NCI-H748 treated with DMSO at 0.1 percent for 48 hours (cell line): ENCODE measurements at regions not wholly inside any gene's neighbourhood (a gene's known extent, or its start where the extent isn't known, plus 50 kb on each side); places are given as distances from the start of the nearest gene placed in this dataset.

Experiments
- DNase-seq: peaks from one replicate; lab custom pipeline; 2025; lab: John Stamatoyannopoulos, UW

DNA sequence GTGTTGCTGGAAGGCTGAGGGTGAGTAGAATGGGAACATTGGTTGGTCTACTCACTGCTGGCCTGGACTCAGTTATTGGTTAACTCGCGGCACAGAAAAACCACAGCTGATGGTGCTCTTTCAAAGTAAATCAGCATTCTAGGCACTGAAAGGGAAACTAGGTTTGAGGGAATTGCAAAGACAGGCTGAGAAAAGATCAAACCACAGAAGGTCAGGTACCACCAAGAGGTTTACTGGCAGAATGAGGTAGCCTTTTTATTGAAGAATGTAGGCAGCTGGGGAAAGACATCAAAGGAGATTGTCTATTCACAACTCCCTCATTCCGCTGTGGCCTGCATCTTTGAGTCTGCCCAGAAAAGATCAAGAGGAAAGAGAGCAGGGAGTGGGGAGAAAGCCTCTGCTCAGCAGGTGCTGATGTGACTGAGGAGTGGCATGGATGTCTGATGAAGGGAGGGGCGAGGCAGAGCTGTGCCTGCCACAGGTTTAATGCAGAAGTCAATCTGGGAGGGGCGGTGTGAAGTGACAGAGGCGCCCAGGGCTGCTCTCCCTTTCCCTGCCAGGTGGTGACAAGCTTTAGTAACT is 255.5 kb downstream of the MAN2A1 start:
- DNase-seq: no peak

DNA sequence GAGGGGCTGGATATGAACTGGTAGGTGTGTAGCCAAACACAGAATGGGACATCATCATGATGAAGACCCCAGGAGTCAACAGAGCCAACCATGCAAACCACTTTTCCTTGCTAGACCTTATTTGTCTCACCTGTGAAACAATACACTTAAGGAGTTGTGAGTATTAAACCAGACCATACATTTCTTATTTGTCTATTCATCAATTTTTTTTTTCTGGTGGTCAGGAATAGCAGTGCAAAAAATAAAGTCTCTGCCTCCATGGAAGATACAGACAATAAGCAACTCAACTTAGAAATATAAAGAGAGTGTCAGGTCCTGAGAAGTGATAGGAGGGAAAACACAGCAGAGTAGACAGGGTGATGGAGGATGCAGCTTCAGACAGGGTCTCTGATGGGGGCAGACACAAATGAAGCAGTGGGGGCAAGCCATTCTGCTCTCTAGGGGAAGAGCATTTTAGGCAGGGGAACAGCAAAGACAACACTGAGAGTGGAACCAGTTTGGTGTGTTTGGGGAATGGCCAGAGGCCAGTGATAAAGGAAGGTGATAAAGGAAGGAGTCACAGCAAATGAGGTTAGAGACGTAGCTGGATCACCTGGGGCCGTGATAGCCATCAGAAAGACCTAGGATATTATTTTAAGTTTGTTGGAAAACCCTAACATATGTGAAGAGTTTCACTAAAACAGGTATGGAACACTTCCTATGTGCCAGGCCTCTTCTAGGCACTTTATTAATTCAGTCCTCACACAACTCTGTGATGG is 256.2 kb downstream of the MAN2A1 start:
- no peak for DNase-seq

DNA sequence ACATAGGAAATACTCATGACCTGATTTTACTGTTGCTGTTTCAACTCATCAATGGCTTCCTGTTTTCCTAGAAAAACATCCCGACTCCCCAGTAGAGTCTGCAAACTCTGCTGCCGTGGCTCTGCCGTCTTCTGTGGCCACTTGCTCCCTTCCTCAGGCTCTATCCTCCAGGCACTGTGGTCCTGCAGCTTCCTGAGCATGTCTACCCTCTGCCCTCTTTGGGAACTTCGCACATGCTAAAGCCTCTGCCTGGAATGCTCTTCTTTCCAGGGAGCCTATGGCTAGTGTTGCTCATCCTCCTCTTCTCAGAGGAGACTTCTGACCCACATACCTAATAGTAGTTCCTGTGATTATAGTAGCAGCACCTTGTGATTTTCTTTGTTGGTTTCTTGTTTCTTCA is 256.9 kb downstream of the MAN2A1 start:
- DNase-seq: no peak

DNA sequence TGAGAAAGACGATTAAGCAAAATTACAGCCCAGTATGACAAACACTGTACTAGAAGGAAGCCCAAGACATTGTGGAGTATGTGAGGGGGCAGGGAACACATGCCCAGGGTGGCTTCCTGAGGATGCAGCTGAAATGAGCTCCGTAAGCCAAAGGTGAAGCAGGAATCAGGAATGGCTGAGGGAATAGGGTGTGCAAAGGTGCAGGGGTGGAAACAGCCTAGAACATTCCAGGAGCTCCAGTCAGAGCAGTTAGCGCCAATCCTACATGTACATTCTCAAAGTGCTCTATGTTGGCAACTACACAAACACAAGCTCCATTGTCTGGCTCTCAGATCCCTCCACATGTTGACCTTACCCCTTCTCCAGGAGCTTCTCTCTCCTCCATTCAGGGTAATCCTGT is 257.9 kb downstream of the MAN2A1 start:
- no peak for DNase-seq

DNA sequence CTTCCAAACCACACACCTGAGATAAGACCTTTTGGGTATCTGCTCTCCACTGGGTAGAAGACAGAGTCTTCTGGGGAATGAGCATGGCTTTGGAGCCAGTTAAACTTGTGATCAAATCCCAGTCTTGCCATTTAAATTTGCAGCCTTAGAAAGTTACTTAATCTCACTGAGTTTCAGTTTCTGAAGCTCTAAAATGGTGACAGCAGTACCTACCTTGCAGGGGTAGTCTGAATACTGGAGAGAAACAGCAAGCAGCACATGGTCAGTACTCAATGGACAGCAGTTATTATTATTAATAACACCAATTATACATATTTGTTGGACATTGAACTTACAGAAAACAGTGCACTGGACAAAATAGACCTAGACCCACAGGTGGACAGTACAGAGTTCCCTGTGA is 260.9 kb downstream of the MAN2A1 start:
- no peak for DNase-seq

DNA sequence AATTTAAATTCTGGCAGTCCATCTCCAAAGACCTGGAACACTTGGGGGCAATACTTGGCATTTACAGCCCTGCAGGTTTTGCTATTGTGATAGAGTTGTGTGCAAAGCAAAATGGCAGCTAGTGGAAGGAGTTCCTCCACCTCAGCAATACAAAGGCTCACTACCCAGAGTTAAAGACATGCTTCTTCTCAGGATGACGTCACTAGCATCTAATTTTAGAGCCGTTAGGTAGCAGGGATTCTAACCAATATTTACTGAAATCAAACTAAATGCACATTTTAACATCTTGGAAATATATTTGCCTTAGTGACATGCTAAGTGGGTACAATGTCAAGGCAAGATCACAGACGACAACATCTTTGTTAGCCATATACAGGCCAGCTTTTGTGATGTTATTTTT is 261.6 kb downstream of the MAN2A1 start:
- DNase-seq: no peak

DNA sequence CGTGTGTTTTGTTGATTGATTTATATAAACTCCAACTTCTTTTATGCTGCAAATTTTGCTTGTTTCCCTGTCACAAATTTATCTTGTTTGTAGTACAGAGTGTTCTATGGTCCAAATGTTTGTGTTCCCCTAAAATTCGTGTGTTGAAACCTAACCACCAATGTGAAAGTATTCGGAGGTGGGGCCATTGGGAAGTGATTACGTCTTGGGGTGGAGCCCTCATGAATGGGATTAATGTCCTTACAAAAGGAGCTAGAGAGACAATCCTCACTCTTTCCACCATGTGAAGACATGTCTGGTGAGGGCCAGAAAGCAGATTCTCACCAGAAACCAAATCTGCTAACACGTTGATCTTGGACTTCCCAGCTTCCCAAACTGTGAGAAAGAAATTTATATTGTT is 262.0 kb downstream of the MAN2A1 start:
- no peak for DNase-seq

DNA sequence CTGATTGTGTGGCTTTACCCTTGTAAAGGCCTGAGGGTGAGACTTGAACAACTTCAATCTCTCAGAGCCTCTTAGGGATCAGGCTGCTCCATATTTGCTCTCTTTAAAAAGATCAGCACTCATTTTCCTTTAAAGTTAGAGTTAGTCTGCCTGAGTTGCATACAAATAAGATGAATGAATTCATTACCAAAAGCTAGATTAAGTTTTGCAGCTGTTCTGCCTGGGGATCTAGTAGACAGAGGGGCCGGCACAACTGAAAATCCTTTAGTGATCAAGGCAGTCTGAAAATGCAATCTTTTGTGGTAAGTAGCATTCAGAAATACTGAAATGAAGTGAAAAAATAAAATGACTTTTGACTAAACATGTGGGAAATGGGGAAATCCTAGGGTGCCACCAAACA is 264.0 kb downstream of the MAN2A1 start:
- DNase-seq: no peak

DNA sequence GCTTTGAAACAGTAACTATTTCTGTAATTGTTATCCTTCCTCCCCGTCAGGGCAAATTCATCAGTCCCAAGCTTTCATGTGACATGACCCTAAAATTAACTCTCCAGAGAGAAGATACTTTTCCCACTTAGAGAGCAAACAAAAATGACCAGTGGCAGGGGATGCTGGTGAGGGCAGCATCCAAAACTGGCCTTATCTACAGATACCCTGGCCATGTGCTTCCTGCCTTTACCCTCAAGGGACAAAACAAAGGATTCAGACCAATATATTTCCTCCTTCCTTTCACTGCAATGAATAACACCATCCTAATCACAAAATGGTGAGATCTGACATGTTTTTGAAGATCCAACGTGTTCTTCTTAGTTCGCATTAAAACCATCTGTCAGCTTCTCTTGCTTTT is 267.2 kb downstream of the MAN2A1 start:
- no peak for DNase-seq

DNA sequence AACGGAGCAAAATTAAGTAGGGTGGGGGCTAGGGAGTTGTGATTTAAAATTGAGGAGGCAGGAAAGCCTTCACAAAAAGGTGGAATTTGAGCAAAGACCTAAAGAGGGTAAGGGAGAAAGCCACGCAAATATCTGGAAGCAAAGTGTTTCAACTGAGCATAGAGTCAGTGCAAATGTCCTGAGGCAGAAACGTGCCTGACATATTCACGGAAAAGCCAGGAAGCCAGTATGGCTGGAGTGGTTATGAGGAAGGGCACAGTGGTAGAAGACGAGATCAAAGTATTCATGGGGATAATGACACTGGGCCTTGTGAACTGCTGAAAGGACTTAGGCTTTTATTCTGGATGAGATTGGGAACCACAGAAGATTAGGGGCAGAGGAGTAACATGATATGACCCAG is 268.4 kb downstream of the MAN2A1 start:
- no peak for DNase-seq

DNA sequence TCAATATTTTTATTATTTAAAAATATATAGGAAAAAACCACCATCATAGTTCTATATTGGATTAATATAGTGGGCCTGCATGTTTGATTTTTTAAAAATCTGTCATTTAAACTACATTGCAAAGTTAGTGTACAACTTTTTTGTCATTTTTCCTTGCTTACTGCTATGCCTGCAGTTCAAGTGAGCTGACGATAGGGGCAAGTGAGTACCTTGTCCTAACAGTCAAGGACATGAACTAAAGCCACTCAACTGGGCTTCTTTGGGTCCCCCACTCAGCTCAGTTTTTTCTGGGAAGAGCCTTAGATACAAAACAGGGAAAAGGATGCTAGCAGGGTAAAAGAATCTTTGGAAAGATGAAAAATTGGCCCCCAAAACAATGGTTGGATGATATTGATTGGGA is 269.9 kb downstream of the MAN2A1 start:
- no peak for DNase-seq

DNA sequence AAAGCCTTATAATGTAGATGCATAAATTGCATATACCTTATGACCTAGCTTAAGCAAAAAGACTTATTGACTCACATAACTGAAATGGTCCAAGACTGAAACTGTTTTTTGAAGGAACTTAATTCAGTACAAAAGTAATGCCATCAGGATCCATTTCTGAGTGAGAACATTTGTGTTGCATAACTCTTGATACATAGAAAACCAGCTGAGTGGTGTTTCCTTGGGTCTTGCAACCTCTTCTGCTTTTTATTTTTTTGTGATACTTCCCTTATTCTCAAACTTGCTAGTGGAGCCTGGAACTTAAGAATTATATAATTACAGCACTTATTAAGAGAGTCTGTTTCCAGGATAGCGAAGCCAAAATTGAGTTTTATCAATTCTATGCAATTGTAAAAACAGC is 272.0 kb downstream of the MAN2A1 start:
- no peak for DNase-seq

DNA sequence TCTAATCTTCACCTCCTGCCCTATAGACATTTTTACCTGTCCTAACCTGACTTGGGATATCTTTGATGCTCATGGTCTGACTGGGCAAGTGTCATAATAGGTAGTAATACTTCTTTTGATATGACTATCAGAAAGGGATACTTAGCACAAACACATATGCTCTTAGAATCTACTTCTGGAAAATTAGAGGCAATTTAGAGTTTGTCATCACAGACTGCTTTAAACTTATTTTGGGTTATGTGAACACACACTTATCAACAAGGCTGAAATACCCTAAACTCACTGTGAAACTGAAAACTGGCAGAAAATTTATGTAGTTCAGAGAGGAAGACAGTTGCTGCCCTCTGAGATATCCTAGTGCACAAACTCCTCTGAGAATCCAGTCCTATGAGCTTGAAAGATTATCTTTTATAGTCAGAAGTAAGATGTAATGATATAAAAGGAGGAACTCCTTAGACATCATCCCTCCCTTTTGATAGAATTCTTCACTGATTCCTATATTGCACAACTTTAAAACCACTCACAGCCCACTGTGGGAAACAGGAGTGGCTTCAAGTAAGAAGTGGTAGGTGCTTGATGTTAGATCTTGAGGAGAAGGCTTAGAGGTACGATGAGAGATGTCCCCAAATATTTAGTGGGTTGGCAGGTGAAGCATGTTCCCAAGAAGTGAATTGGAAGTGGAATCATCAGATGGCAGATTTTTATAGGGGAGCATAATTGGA is 273.3 kb downstream of the MAN2A1 start:
- DNase-seq: no peak

DNA sequence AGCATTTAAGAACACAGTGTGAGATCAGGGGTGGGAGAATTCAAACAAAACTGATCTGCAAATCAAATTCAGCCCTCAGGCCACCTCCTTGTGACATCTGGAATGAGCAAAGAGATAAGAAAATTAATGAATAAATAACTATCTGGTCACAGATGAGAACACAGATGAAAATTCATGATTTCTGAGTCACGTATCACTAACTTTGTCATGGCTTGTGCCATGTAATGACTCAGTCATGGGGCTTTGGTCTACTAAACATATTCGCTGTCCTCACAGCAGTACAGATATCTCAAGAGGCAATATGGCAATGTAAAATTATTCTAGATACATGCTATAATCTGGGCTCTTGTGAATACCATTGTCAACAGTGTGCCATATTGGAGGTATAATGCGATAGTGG is 274.4 kb downstream of the MAN2A1 start:
- DNase-seq: no peak

DNA sequence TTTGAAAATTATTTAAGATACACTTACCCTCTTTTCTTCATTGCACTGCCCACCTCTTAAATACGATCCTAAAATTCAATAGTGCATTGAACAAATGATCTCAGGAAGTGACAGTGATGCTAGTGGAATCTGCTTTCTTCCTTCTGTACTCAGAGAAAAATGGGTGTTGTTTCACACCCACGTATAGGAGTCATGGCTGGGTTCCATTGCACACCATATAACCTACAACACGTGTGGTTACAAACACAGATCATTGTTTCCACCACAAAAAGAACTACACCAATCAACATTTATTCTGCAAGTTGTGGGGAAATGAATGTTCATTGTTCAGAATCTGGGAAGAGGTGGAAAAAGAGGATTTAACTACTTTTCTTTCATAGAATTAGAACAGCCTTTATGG is 275.9 kb downstream of the MAN2A1 start:
- no peak for DNase-seq

DNA sequence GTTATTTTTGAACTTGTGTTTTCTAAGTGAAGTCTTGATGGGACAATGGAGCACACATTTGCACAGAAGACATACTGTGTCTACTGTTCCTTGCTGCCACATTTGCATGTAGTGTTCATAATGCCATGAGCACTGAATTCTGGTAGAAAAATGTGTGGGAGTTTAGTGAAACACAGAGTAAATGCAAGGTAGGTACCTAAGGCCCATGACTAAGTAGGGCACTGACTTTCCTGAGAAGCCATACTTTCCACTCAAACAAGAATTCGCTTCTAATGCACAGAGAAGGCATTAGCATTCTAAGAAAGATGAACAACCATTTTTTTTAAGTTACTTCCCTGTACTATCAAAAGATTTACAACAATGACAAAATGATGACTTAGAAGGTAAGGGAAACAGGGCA is 282.2 kb downstream of the MAN2A1 start:
- no peak for DNase-seq

DNA sequence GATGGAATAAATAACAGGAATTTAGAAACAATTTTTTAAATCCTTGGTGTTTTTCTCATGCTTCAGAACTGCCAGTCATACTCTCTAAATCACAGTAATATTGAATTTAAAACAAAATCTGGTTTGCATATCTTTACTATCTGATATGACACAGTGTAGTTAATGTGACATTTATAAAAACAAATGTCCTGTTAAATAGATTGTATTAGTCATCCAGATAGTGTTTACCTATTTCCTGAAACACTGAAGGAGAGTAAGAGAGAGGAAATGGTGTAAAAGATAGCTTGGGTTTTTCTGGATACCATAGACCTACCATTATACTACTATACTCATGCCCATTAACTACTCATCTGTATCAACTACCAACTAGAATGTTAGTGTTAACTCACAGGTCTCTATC is 292.3 kb downstream of the MAN2A1 start:
- no peak for DNase-seq

DNA sequence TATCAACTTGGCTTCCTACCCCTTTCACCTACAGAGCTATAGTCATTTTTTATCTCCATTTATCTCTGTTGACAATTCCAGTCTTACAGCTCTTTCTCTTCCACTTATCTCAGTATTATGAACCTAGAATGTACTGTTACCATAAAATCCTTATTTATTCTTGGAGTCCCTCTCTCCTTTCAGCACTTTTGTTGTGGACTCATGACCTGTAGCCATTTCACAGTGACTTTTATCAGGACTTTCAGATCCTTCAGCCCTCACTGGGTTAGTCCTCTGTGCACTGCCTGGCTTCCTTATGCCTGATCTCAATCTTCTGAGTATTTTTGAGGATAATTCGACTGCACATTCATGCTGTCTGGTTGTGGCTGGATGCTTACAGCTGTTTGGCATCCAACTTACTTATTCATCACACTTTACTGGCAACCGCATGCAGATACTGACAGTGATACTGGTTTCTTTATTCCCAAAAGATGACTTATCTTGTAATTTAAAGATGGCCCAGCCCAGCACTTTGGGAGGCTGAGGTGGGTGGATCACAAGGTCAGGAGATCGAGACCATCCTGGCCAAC is 293.3 kb downstream of the MAN2A1 start:
- no peak for DNase-seq

DNA sequence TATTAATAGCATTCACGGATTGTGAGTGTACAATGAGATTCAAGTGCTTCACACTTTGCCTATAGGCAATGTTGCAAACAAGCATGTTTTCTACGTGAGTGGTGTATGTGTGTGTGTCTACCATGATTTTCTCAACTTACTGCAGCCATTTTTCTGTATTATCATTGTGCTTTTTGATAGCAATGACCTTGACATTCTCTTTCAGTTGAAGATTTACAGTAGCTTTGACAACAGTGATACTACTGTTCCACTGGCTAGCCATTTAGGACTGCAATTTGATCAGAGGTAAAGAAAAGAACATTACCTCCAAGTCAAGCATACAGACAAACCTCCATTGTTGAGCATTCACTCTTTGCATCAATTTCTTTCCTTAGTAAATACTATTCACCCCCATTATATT is 297.0 kb downstream of the MAN2A1 start:
- DNase-seq: no peak

DNA sequence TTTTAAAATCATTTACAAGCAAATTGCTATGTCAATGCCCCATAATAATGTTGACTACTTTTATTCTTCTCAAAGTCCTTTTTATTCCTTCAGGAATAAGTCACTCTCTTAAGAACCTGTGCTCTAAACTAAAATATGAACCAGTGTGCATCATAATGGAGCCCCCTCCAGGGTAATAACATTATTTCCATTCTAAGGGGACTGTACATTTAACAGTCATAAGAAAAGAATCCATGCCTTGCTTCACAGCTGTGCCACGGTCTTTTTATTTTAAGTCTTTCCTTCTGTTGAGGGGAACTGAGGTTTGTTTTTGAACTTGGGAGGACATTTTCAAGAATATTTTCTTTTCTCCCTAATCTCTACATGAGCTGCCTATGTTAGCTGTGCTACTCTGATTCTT is 297.6 kb downstream of the MAN2A1 start:
- DNase-seq: no peak

DNA sequence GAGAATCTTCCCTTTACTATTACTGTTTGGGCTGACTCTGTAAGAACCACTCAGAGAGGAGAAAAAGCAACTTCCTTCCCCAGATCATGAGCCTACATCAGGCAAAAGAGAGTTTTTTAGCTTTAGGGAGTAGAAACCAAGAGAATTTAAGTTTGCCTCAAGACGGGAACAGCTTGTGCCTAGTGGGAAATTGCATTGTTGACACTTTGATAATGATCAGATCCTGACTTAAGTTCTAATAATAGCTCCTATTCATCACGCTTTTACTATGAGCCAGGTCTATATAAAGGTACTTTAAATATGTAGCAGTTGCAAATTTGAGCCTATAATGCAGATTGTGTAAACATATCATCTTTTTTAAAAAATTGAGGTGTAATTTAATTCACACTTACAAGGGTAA is 298.2 kb downstream of the MAN2A1 start:
- no peak for DNase-seq

DNA sequence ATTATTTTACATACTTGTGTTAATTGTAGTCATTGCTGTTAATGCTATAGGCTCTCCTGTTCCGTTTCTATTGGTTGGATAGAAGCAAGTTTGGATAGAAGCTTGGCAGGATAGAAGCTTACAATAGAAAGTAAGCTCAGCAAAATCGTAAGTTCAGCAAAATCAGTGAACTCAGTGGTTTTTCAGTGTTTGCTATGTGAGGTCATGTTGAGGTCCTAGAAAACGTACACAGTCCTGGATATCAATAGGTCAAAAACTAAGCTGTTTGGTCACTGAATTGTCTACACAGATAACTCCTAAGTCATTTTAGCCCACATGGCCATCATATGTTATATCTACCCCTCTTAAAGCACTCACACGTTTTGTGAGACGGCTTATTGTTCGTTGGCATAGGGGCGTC is 299.4 kb downstream of the MAN2A1 start:
- no peak for DNase-seq
